NCI-H526 treated with DMSO at 0.1 percent for 48 hours (cell line): ENCODE measurements at regions not wholly inside any gene's neighbourhood (a gene's known extent, or its start where the extent isn't known, plus 50 kb on each side); places are given as distances from the start of the nearest gene placed in this dataset.
"Not testable (repeated sequence)": the region's sequence is repeated elsewhere in the genome, so short reads cannot be mapped to it uniquely, and the experiment has no call there.

ENCODE experiments used
- DNase-seq: peaks from one replicate; lab custom pipeline; 2025; lab: John Stamatoyannopoulos, UW

DNA sequence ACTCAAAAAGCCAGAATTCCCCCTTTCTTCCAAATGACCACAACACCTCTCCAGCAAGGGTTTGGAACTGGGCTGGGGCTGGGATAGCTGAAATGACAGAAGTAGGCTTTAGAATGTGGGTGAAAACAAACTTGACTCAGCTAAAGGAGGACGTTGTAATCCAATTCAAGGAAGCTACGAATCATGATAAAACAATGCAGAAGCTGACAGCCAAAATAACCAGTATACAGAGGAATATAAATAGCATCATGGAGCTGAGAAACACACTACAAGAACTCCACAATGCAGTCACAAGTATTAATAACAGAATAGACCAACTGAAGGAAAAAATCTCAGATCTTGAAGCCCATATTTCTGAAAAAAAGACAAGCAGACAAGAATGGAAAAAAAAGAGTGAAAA, 95.8 kb upstream of the TET2 start:
- no peak for DNase-seq

DNA sequence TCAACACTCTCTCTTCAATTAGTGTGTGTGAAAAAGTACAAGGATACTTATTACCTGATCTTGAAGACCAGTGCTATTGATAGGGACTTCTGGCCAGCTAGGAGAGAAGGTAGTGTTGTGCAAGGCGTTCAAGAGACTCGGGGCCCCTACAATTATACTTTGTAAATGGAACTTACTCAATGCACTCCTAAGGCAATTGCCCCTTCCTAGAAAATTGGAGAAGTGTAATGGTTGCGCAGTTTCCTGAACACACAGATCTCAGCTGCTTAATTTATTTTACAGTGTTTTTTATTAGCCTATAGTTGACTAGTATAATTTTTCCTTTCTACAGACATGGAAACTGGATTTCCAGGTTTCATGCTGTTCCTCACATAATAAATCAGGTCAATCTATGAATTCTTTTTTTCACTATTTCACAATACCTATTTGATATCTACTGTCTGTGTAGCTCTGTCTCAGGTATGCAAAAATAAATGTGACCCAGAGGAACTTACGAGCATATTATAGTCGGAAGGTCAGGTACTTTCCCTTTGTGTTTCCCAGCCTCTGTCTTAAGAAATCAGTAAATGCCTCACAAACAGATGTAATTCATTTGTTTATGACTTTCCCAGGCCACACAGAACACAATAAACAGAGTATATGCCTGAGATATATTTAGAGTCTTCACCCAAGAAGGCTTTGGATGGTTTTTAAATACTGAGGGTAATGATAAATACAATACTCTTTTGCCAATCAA, 89.1 kb upstream of the TET2 start:
- no peak for DNase-seq

DNA sequence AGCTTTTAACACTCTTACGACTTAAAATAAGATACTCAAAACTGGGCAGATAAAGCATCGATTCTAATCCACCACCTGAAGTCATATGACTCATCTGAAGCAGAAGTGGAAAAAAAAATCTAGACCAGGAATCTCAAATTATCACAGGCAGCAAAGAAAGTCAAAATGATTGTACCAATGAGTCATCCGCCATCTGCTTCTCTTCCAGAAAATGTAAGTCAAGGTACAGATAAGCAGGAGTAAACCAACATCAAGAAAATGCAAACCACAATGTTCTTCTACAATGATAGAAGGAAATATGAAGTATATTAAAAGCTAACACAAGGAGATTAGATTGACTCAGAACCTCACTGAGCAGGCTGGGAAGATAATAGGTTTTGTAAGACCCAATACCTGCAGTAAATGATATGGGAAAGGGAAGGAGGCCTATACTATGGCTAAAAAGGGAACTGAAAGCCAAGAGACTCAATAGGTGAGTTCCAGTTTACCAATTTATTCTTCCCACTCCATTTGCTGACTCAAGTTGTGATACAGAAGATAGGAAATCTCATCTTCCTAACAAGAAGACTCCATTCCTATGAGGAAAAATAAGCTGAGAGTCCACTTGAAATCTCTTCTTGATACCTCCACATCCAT, 88.4 kb upstream of the TET2 start:
- no peak for DNase-seq

DNA sequence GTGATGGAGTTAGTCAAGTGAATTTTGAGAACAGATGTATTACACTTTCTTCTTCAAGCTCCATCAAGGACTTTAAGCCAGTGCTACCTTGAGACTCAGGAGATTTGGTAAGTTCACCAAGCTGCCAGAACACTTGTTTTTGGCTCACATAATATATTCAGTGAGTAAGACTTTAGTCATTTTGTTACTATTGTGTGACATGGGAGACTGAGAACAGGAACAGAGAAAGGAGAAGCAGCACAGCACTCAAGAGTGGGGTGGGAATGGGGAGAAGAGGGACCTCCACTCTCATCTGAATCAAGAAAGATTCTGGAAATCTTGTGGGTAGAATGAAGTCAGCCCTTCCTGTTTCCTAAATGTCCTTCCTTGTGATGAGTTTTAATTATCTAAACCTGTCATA, 87.3 kb upstream of the TET2 start:
- DNase-seq, result no peak

GRCh38 chr4:105060628-105061027, 86.0 kb upstream of the TET2 start:
- DNase-seq, result no peak

GRCh38 chr4:105061136-105061696, 85.5 kb upstream of the TET2 start:
- no peak for DNase-seq

DNA sequence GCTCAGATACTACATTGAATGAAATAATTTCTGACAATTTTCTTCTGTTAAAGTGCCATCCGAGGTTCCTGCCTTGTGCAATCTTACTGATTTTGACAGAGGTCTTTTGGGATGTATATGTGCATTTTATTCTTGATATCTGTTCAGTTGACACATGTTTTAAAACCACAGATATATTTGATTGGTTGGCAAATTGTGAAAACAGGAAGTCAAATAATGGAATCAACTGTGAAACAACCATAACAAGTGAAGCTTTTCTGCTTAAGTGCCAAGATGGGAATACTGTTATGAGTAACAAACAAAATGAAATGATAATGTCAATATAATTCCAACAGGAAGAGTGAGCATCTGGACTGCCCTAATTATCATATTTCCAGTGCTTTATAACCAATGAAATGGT, 84.9 kb upstream of the TET2 start:
- no peak for DNase-seq

DNA sequence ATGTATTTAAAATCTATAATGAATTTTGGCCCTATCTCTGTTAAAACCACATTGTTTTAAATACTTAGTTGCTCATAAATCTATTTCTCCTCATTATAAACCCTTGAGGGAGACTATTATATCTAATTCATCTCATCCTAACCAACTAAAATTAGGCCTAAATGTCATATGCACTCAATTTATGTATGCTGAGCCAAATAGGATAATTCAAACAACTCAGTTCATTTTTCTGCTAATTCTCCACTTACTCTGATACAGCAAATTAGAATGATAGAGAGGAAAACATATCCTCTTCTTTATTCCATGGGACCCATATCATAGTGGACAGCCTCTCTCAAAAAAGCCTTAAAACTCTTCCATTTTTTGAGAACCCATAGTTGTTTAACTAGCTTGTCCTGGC, 80.3 kb upstream of the TET2 start:
- DNase-seq, result no peak

DNA sequence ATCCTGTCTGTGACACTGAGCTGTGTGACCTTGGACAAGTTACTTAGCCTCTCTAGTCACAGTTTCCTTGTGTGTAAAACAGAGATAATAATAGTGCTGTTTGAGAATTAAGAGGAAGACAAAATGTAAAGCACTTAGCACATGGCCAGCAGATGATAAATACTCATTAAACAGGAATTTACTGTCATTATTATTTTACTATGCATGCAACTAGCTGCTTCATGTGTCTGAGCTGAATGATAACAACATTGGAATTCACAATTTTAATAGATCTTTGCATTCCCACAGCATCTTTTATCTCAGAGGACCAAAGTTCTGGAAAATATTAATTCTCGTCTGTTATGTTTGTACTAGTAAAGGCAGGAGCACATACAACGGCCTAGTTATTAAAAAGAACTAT, 79.2 kb upstream of the TET2 start:
- DNase-seq, result no peak

- DNase-seq, result no peak
Measured at GRCh38 chr4:105067946-105068345, 78.7 kb upstream of the TET2 start.

DNA sequence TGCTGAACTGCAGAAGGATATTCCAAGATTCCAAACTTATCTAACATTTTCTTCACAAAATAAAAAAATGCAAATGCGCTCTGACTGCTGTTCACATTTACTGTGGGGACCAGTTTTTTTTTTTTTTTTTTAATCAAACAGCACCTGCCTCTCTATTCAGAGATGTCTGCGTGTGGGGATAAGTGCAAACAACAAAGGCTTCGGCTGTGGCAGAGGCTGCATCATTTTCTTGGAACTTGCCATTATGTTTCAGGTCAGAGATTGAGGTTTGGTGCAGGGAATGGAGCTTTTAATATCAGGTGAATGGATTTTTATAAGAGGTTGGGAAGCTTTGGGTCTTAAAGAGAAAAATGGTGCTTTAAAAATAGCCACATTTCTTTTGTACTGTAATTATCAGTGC, 78.2 kb upstream of the TET2 start:
- DNase-seq, result no peak

- not testable (repeated sequence) for DNase-seq
Measured at GRCh38 chr4:105072095-105072494, 74.6 kb upstream of the TET2 start.

DNA sequence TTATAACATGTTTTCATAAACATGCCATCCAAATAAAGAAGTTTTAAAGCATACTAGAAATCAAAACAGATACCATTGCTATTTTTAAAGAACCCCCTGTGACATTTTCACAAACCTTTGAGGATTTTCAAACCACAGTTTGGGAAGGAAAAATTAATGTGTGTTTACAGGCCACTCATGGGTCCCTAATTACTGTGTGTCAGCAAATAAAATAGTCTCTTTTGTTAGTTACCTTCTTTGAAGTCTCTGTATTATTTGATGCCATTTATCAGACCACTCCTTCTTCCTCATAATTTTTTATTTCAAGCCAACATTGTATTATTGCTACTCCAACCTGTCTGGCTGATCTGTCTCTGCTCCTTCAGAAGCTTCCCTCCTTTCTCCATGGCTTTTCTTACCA, 72.6 kb upstream of the TET2 start:
- no peak for DNase-seq

DNA sequence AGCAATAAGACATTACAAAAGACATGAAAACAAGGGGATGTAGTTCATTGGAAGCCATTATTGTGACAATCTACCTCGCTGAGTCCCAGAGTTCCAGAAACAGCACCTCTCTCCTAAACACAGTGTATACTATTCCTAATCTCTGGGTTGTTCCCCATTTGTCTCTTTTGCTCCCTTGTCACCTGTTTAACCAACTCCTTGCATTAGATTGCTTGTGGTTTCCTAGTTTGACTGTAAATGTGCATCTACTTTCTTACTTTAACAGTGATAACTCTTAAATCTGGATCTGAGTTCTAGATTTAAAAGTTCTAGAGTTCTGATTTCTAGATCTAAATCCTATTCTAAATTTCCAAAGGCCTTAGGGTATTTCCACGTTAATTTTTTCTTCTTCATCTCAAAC, 71.6 kb upstream of the TET2 start:
- DNase-seq, result no peak

DNA sequence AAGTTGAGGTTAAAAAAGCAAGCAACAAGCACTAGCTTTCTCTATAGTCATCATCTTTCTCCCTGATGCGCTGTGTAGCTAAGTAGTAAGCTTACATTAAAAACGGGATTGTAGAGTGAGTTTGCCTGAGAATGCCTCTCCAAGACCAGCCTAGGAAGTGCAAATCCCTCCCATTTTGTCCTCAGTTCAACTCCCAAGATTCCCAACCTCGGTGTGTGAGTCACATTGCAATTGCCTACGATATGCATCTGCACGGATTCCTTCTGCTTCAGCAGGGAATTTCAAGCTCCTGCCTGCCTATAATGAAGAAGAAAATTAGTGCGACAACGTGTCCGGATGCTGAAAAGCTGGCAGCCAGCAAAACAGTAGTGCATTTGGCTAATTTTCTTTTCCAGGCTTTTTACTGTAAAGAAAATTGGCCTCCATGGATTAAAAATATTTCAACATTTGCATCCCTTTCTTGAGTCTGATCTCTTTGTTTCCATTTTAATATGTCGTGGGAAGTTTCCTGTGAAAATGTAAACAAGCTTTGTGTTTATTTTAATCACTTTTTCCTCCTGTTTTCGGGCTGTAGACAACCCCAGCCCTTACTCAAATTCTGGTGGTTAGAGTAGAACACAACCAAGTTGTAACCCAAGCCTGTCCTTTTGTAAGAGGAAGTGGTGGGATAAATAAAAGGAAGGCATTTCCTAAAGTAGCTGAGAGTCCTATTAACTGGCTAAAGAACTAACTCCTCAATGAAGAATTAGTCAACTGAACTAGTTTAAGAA, 58.4 kb upstream of the TET2 start:
- DNase-seq, result no peak

- DNase-seq, result no peak
Measured at GRCh38 chr4:105092356-105092755, 54.3 kb upstream of the TET2 start.

GRCh38 chr4:105092768-105093167, 53.9 kb upstream of the TET2 start:
- DNase-seq, result no peak

- DNase-seq, result no peak
Measured at GRCh38 chr4:105093975-105094374, 52.7 kb upstream of the TET2 start.
